H1 (cell line): ENCODE measurements at regions not wholly inside any gene's neighbourhood (a gene's known extent, or its start where the extent isn't known, plus 50 kb on each side); places are given as distances from the start of the nearest gene placed in this dataset.

Experiments used
- BACH1 ChIP-seq: IDR thresholded peaks from 2 replicates; pipeline ENCODE4 v1.6.1; 2012; ENCODE audit warnings: low read length, improper control_type of control experiment
- BCL11A ChIP-seq, 2 experiments: IDR thresholded peaks; one replicate each; pipeline ENCODE4 v1.6.1; 2011; ENCODE audit warnings: low read depth in 2 of 2, low read length in 2 of 2, mild to moderate bottlenecking in 2 of 2
- CHD1 ChIP-seq: IDR thresholded peaks from 2 replicates; pipeline ENCODE4 v1.6.1; 2012; ENCODE audit warnings: low read depth, low read length, improper control_type of control experiment
- HDAC6 ChIP-seq: IDR thresholded peaks from one replicate; pipeline ENCODE4 v1.7.1; 2012; ENCODE audit warnings: low read depth, mild to moderate bottlenecking, inconsistent platforms, low read length, moderate library complexity
- POLR2AphosphoS5 ChIP-seq: IDR thresholded peaks from 2 replicates; pipeline ENCODE4 v1.6.1; 2011; ENCODE audit warnings: low read depth, low read length
- TEAD4 ChIP-seq: IDR thresholded peaks from 2 replicates; pipeline ENCODE4 v1.6.1; 2012; ENCODE audit warnings: low read depth, low read length, inconsistent platforms, mixed read lengths

GRCh38 chr14:84767434-84767833 lies 762.5 kb upstream of the FLRT2 start (continued):
- TF ChIP-seq TEAD4 (no peak), HDAC6 (no peak), CHD1 (no peak), BACH1 (no peak), POLR2AphosphoS5 (no peak), BCL11A (IDR thresholded peaks at IDR 0.05; ENCODE audit: low read depth in 2 of 2, low read length in 2 of 2) (no peak)
